Neural cell (in vitro differentiated cells): ENCODE measurements at regions not wholly inside any gene's neighbourhood (a gene's known extent, or its start where the extent isn't known, plus 50 kb on each side); places are given as distances from the start of the nearest gene placed in this dataset.

ENCODE experiments used
- H2AFZ ChIP-seq: fragments of 200-600, 300-800 bp; sonication (generic), shearing (Covaris generic); 2 replicates; pipeline ENCODE4 v1.6.0; 2014; ENCODE audit warnings: low read depth, mild to moderate bottlenecking, antibody characterized with exemption, low read length, moderate library complexity
- H3F3A ChIP-seq: fragments of 200-600 bp; shearing (Covaris generic); 2 replicates; pipeline ENCODE4 v1.6.1; 2016; ENCODE audit warnings: mild to moderate bottlenecking, moderate library complexity, mixed read lengths, antibody characterized with exemption, low read length; ENCODE audit not compliant: insufficient read depth, poor library complexity, severe bottlenecking
- H3K27ac ChIP-seq: fragments of 200-600, 300-800 bp; sonication (generic), shearing (Covaris generic); 2 replicates; pipeline ENCODE4 v1.5.1; 2014; ENCODE audit warnings: mild to moderate bottlenecking, low read length, moderate library complexity
- H3K27me3 ChIP-seq: fragments of 300-800, 200-600 bp; sonication (generic), shearing (Covaris generic); 2 replicates; pipeline ENCODE4 v1.6.0; 2014; ENCODE audit warnings: mild to moderate bottlenecking, low read depth, low read length, moderate library complexity; ENCODE audit not compliant: insufficient read depth
- H3K36me3 ChIP-seq: fragments of 300-800, 200-600 bp; sonication (generic), shearing (Covaris generic); 2 replicates; pipeline ENCODE4 v1.5.1; 2014; ENCODE audit warnings: mild to moderate bottlenecking, antibody characterized with exemption, low read length, moderate library complexity; ENCODE audit not compliant: insufficient read depth
- H3K4me2 ChIP-seq: fragments of 300-800, 200-600 bp; sonication (generic), shearing (Covaris generic); 2 replicates; pipeline ENCODE4 v1.6.0; 2014; ENCODE audit warnings: mild to moderate bottlenecking, low read length
- H3K4me3 ChIP-seq: fragments of 300-800, 200-600 bp; sonication (generic), shearing (Covaris generic); 2 replicates; pipeline ENCODE4 v1.5.1; 2014; ENCODE audit warnings: mild to moderate bottlenecking, low read length, moderate library complexity
- H3K79me2 ChIP-seq: fragments of 200-600 bp; shearing (Covaris generic); replicated peaks from 2 replicates; pipeline ENCODE4 v1.6.0; 2014; ENCODE audit warnings: mild to moderate bottlenecking, low read length, moderate library complexity; ENCODE audit not compliant: insufficient read depth
- H3K9ac ChIP-seq: fragments of 300-800, 200-600 bp; sonication (generic), shearing (Covaris generic); 2 replicates; pipeline ENCODE4 v1.6.1; 2016; ENCODE audit warnings: mild to moderate bottlenecking, low read length, mixed read lengths
- H3K9me2 ChIP-seq: fragments of 200-600 bp; shearing (Covaris generic); 2 replicates; pipeline ENCODE4 v1.6.1; 2016; ENCODE audit warnings: mild to moderate bottlenecking, low read length, mixed read lengths; ENCODE audit not compliant: insufficient read depth
- H3K9me3 ChIP-seq: fragments of 200-600, 300-800 bp; sonication (generic), shearing (Covaris generic); 2 replicates; pipeline ENCODE4 v1.6.1; 2016; ENCODE audit warnings: mild to moderate bottlenecking, mixed run types, low read length, moderate library complexity, mixed read lengths
- H4K20me1 ChIP-seq: fragments of 200-600 bp; shearing (Covaris generic); 2 replicates; pipeline ENCODE4 v1.6.1; 2016; ENCODE audit warnings: mild to moderate bottlenecking, mixed run types; ENCODE audit not compliant: insufficient read depth
- EP300 ChIP-seq: fragments of 450-650 bp; conservative IDR thresholded peaks from 2 replicates; pipeline ENCODE4 v1.6.1; 2014; ENCODE audit warnings: antibody characterized with exemption, mild to moderate bottlenecking, moderate library complexity; ENCODE audit not compliant: poor library complexity, severe bottlenecking
- EZH2 ChIP-seq: fragments of 200-600, 300-800 bp; shearing (Covaris generic), sonication (generic); IDR thresholded peaks from 2 replicates; pipeline ENCODE4 v1.6.1; 2014; ENCODE audit warnings: antibody characterized with exemption, low read length, borderline replicate concordance, mild to moderate bottlenecking; ENCODE audit not compliant: insufficient read depth, poor library complexity, severe bottlenecking
- MXI1 ChIP-seq: fragments of 450-650 bp; conservative IDR thresholded peaks from 2 replicates; pipeline ENCODE4 v1.6.1; 2014; ENCODE audit warnings: antibody characterized with exemption, mild to moderate bottlenecking; ENCODE audit not compliant: poor library complexity, severe bottlenecking
- POLR2AphosphoS5 ChIP-seq: IDR thresholded peaks from 2 replicates; pipeline ENCODE4 v1.6.1; 2012
- RAD21 ChIP-seq: fragments of 450-650 bp; conservative IDR thresholded peaks from 2 replicates; pipeline ENCODE4 v1.6.1; 2014; ENCODE audit warnings: antibody characterized with exemption, mild to moderate bottlenecking, moderate library complexity
- REST ChIP-seq: IDR thresholded peaks from 2 replicates; pipeline ENCODE4 v1.6.1; 2012; ENCODE audit warnings: borderline replicate concordance
- SMC3 ChIP-seq: fragments of 450-650 bp; conservative IDR thresholded peaks from 2 replicates; pipeline ENCODE4 v1.6.1; 2014; ENCODE audit warnings: antibody characterized with exemption, mild to moderate bottlenecking, moderate library complexity; ENCODE audit not compliant: poor library complexity
- TAF1 ChIP-seq: IDR thresholded peaks from 2 replicates; pipeline ENCODE4 v1.6.1; 2012; ENCODE audit warnings: low read depth
- TF ChIP-seq, protein P1 (sequence below): fragments of 450-650 bp; IDR thresholded peaks from 2 replicates; pipeline ENCODE4 v1.5.1; 2014; ENCODE audit warnings: antibody characterized with exemption, mild to moderate bottlenecking, moderate library complexity; ENCODE audit not compliant: poor library complexity, severe bottlenecking

DNA sequence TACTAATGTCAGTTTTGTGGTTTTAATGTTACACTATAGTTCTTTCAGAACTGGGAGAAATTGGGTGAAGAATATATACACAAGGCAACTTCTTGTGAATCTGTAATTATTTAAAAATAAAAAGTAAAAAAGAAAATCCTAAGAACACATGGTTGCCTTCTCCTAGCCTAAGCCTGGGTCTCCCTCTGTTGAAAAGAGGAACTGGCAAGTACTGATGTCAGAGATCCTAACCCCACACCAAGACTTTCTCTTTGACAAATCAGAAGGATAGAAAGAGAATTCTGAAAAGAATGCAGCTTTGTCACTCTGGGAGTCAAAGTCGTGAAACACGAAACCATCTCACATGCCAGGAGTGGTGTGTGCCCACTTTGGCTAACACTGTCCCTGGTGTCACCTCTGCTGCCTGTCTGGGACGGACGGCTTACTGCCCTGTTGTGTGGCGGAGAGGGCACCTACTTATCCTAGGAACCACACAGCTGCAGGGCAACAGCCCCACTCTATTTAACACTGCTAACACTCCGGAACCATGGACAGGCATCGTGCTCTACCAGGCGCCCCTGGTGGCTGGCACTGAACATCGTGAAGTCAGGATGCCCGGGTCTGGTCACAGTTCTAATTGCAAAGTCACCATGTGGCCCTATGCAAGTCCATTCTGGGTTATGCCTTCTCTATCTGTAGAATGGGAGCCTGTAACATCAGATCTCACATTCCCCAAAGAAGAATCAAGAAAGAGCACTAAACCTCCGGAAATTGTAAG is 108.7 kb upstream of the CD82 start:
- Histone ChIP-seq H3K27ac (no peak overlapping the region), H3K4me2 (no peak overlapping the region), H3K9ac (no peak overlapping the region)

GRCh38 chr11:44457862-44458261 is 107.6 kb upstream of the CD82 start:
- no peaks in the 10 kb centered on the region for H3K27me3 ChIP-seq
- H2AFZ ChIP-seq: no peak overlapping the region
- H3K9me3 ChIP-seq: no peaks in the 10 kb centered on the region
- H3K4me3 ChIP-seq: no peak overlapping the region
- H3K79me2 ChIP-seq: no peaks in the 10 kb centered on the region
- H3K9me2 ChIP-seq: no peaks in the 10 kb centered on the region
- H3K4me2 ChIP-seq: no peak overlapping the region
- H3K9ac ChIP-seq: no peak overlapping the region
- no peaks in the 10 kb centered on the region for H4K20me1 ChIP-seq
- no peaks in the 10 kb centered on the region for H3K36me3 ChIP-seq
- H3F3A ChIP-seq: no peaks in the 10 kb centered on the region
- no peak overlapping the region for H3K27ac ChIP-seq
- no peak for TF ChIP-seq SMC3
- no peak for TF ChIP-seq EZH2
- no peak for TF ChIP-seq REST
- TF ChIP-seq RAD21: no peak
- no peak for TF ChIP-seq TAF1
- no peak for TF ChIP-seq MXI1
- no peak for TF ChIP-seq EP300
- TF ChIP-seq POLR2AphosphoS5: no peak

More for the DNA sequence above, 108.7 kb upstream of the CD82 start:
- no peaks in the 10 kb centered on the region for H3K9me3 ChIP-seq
- no peak overlapping the region for H3K4me3 ChIP-seq
- H2AFZ ChIP-seq: no peak overlapping the region
- no peaks in the 10 kb centered on the region for H3K36me3 ChIP-seq
- TF ChIP-seq RAD21 (no peak), EZH2 (no peak), EP300 (no peak), TAF1 (no peak), POLR2AphosphoS5 (no peak), SMC3 (no peak), REST (no peak), MXI1 (no peak)
- TF ChIP-seq, protein P1, sequence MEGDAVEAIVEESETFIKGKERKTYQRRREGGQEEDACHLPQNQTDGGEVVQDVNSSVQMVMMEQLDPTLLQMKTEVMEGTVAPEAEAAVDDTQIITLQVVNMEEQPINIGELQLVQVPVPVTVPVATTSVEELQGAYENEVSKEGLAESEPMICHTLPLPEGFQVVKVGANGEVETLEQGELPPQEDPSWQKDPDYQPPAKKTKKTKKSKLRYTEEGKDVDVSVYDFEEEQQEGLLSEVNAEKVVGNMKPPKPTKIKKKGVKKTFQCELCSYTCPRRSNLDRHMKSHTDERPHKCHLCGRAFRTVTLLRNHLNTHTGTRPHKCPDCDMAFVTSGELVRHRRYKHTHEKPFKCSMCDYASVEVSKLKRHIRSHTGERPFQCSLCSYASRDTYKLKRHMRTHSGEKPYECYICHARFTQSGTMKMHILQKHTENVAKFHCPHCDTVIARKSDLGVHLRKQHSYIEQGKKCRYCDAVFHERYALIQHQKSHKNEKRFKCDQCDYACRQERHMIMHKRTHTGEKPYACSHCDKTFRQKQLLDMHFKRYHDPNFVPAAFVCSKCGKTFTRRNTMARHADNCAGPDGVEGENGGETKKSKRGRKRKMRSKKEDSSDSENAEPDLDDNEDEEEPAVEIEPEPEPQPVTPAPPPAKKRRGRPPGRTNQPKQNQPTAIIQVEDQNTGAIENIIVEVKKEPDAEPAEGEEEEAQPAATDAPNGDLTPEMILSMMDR: no peak
- no peaks in the 10 kb centered on the region for H4K20me1 ChIP-seq
- H3K79me2 ChIP-seq: no peaks in the 10 kb centered on the region
- H3F3A ChIP-seq: no peaks in the 10 kb centered on the region
- no peaks in the 10 kb centered on the region for H3K27me3 ChIP-seq
- H3K9me2 ChIP-seq: no peaks in the 10 kb centered on the region
